HL-60 (cell line): ENCODE measurements at regions not wholly inside any gene's neighbourhood (a gene's known extent, or its start where the extent isn't known, plus 50 kb on each side); places are given as distances from the start of the nearest gene placed in this dataset.

Experiments
- DNase-seq, 2 experiments: peaks; one replicate each; pipeline ENCODE4 v3.0.0-alpha.2; 2010 to 2020; ENCODE audit warnings: low read depth in 1 of 2, low spot score in 1 of 2
- H3K27ac ChIP-seq: fragments of 250-450 bp; sonication (Bioruptor Pico); replicated peaks from 2 replicates; pipeline ENCODE4 v1.5.1; 2020; ENCODE audit warnings: mild to moderate bottlenecking, moderate library complexity
- H3K27me3 ChIP-seq: fragments of 250-450 bp; sonication (Bioruptor Pico); 2 replicates; pipeline ENCODE4 v1.5.1; 2021; ENCODE audit warnings: mild to moderate bottlenecking, moderate library complexity; ENCODE audit not compliant: insufficient read depth, poor library complexity, severe bottlenecking
- H3K4me3 ChIP-seq: replicated peaks from 2 replicates; pipeline ENCODE4 v1.5.1; 2011; ENCODE audit warnings: mild to moderate bottlenecking, control low read depth, low read length; ENCODE audit not compliant: insufficient read depth
- GABPA ChIP-seq: IDR thresholded peaks from 2 replicates; pipeline ENCODE4 v1.6.1; 2012; ENCODE audit warnings: low read depth
- POLR2AphosphoS5 ChIP-seq: IDR thresholded peaks from 2 replicates; pipeline ENCODE4 v1.6.1; 2012; ENCODE audit warnings: low read depth
- REST ChIP-seq: IDR thresholded peaks from 2 replicates; pipeline ENCODE4 v1.6.1; 2012; ENCODE audit warnings: low read depth; ENCODE audit not compliant: insufficient replicate concordance
- SPI1 ChIP-seq: IDR thresholded peaks from 2 replicates; pipeline ENCODE4 v1.6.1; 2012; ENCODE audit warnings: low read depth, mild to moderate bottlenecking, borderline replicate concordance
- TF ChIP-seq, protein P1 (sequence below): IDR thresholded peaks from one replicate; pipeline ENCODE4 v1.5.1; 2011; ENCODE audit warnings: low read length, control low read depth, inconsistent platforms; ENCODE audit not compliant: insufficient read depth

GRCh38 chr12:67881565-67881964, 107.7 kb upstream of the IFNG-AS1 start:
- H3K27me3 ChIP-seq, result peaks cover 4% of the 10 kb centered on the region
- no peak overlapping the region for H3K4me3 ChIP-seq
- TF ChIP-seq SPI1, result no peak
- TF ChIP-seq, protein P1, sequence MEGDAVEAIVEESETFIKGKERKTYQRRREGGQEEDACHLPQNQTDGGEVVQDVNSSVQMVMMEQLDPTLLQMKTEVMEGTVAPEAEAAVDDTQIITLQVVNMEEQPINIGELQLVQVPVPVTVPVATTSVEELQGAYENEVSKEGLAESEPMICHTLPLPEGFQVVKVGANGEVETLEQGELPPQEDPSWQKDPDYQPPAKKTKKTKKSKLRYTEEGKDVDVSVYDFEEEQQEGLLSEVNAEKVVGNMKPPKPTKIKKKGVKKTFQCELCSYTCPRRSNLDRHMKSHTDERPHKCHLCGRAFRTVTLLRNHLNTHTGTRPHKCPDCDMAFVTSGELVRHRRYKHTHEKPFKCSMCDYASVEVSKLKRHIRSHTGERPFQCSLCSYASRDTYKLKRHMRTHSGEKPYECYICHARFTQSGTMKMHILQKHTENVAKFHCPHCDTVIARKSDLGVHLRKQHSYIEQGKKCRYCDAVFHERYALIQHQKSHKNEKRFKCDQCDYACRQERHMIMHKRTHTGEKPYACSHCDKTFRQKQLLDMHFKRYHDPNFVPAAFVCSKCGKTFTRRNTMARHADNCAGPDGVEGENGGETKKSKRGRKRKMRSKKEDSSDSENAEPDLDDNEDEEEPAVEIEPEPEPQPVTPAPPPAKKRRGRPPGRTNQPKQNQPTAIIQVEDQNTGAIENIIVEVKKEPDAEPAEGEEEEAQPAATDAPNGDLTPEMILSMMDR, result no peak
- TF ChIP-seq GABPA, result no peak
- no peak for TF ChIP-seq REST
- TF ChIP-seq POLR2AphosphoS5, result no peak
- DNase-seq, result no peak
- no peak overlapping the region for H3K27ac ChIP-seq

- Histone ChIP-seq H3K4me3 (no peak overlapping the region), H3K27me3 (peaks cover 4% of the 10 kb centered on the region), H3K27ac (no peak overlapping the region)
- TF ChIP-seq GABPA (no peak), SPI1 (no peak), REST (no peak), POLR2AphosphoS5 (no peak)
- TF ChIP-seq, protein P1, result no peak
- DNase-seq, result no peak
These were observed 104.7 kb upstream of the IFNG-AS1 start for GRCh38 chr12:67884596-67884995.

GRCh38 chr12:67885375-67886169, 103.7 kb upstream of the IFNG-AS1 start:
- TF ChIP-seq, protein P1, result no peak
- no peak for TF ChIP-seq POLR2AphosphoS5
- no peak for TF ChIP-seq SPI1
- no peak for TF ChIP-seq REST
- no peak for TF ChIP-seq GABPA
- H3K27me3 ChIP-seq, result peaks cover 4% of the 10 kb centered on the region
- H3K27ac ChIP-seq, result no peak overlapping the region
- H3K4me3 ChIP-seq, result no peak overlapping the region
- no peak for DNase-seq
